H1 (cell line): ENCODE measurements at regions not wholly inside any gene's neighbourhood (a gene's known extent, or its start where the extent isn't known, plus 50 kb on each side); places are given as distances from the start of the nearest gene placed in this dataset.

Source experiments
- CTCF ChIA-PET: fragments of 300-600 bp; sonication (Branson Sonifier 250); formaldehyde crosslinking; loops from one replicate; lab custom pipeline; 2021; ENCODE audit not compliant: partially characterized antibody; lab: Charles Lee
- POLR2A ChIA-PET: fragments of 300-600 bp; sonication (Branson Sonifier 250); formaldehyde crosslinking; loops from one replicate; lab custom pipeline; 2021; ENCODE audit warnings: inconsistent platforms; ENCODE audit not compliant: partially characterized antibody; lab: Charles Lee
- DNase-seq, 2 experiments: peaks; one replicate each; pipeline versions ENCODE4 v3.0.0 to v3.0.0-alpha.2; 2010 to 2022; ENCODE audit warnings: low spot score in 2 of 2, low read depth in 1 of 2, mixed read lengths in 1 of 2
- FAIRE-seq: peaks from 2 replicates; lab custom pipeline; 2011; peaks lifted over from hg19 to GRCh38; lab: Jason Lieb, UNC
- H2AFZ ChIP-seq: 2 replicates; pipeline ENCODE4 v1.8.1; 2012; ENCODE audit warnings: low read length, inconsistent platforms
- H2AK5ac ChIP-seq: 2 replicates; pipeline ENCODE4 v1.6.1; 2013; ENCODE audit warnings: low read depth, low read length
- H2BK120ac ChIP-seq: replicated peaks from 2 replicates; pipeline ENCODE3; 2013; ENCODE audit warnings: low read depth, low read length, inconsistent platforms
- H2BK12ac ChIP-seq: 2 replicates; pipeline ENCODE4 v1.6.1; 2013; ENCODE audit warnings: low read depth, low read length
- H2BK15ac ChIP-seq: 2 replicates; pipeline ENCODE4 v1.6.1; 2013; ENCODE audit warnings: low read length
- H2BK20ac ChIP-seq: 2 replicates; pipeline ENCODE4 v1.6.1; 2013; ENCODE audit warnings: low read length
- H2BK5ac ChIP-seq: 2 replicates; pipeline ENCODE4 v1.6.1; 2013; ENCODE audit warnings: low read depth, low read length
- H3K14ac ChIP-seq: 2 replicates; pipeline ENCODE4 v1.6.1; 2013; ENCODE audit warnings: inconsistent platforms; ENCODE audit not compliant: insufficient read length
- H3K18ac ChIP-seq: 2 replicates; pipeline ENCODE4 v1.6.1; 2013; ENCODE audit warnings: low read length; ENCODE audit errors: extremely low read depth
- H3K23ac ChIP-seq: 2 replicates; pipeline ENCODE4 v1.6.1; 2013; ENCODE audit warnings: inconsistent platforms; ENCODE audit not compliant: insufficient read length
- H3K23me2 ChIP-seq: 2 replicates; pipeline ENCODE4 v1.6.1; 2013; ENCODE audit warnings: low read depth, low read length
- H3K27ac ChIP-seq: 2 replicates; pipeline ENCODE4 v1.6.1; 2011; ENCODE audit warnings: low read depth, low read length, inconsistent platforms
- H3K27me3 ChIP-seq, 4 experiments: replicated peaks in 1 of 4; 1 replicate in 1 of 4; 2 replicates in 3 of 4; pipeline versions ENCODE4 v1.6.1 to v1.8.1; 2011 to 2013; ENCODE audit warnings: low read length in 3 of 4, mild to moderate bottlenecking in 3 of 4, inconsistent platforms in 2 of 4, mixed read lengths in 2 of 4, moderate library complexity in 1 of 4; ENCODE audit not compliant: control insufficient read depth in 3 of 4, insufficient read depth in 3 of 4; ENCODE audit errors: extremely low read depth in 1 of 4
- H3K36me3 ChIP-seq, 4 experiments: 2 replicates each; pipeline versions ENCODE4 v1.6.1 to v1.8.1; 2011 to 2013; ENCODE audit warnings: mild to moderate bottlenecking in 4 of 4, low read length in 3 of 4, moderate library complexity in 2 of 4, control low read depth in 1 of 4, inconsistent platforms in 1 of 4; ENCODE audit not compliant: insufficient read depth in 4 of 4, control insufficient read depth in 2 of 4
- H3K4ac ChIP-seq: replicated peaks from 2 replicates; pipeline ENCODE3; 2013; ENCODE audit warnings: low read length, low read depth, mixed read lengths, inconsistent platforms; ENCODE audit not compliant: insufficient read length
- H3K4me1 ChIP-seq, 4 experiments: replicated peaks in 1 of 4; 1 replicate in 1 of 4; 2 replicates in 3 of 4; pipeline versions ENCODE4 v1.6.1 to v1.8.1; 2011 to 2013; ENCODE audit warnings: low read length in 3 of 4, inconsistent platforms in 2 of 4, mixed read lengths in 1 of 4; ENCODE audit not compliant: insufficient read depth in 4 of 4, control insufficient read depth in 3 of 4
- H3K4me2 ChIP-seq, 2 experiments: 2 replicates each; pipeline versions ENCODE4 v1.6.1 to v1.8.1; 2011 to 2013; ENCODE audit warnings: low read depth in 2 of 2, low read length in 2 of 2, control low read depth in 1 of 2, inconsistent platforms in 1 of 2, mild to moderate bottlenecking in 1 of 2; ENCODE audit not compliant: insufficient read depth in 1 of 2
- H3K4me3 ChIP-seq, 4 experiments: fragments of 200-600, 300-600 bp in 1 of 4; sonication (generic), shearing (Covaris generic), sonication (Bioruptor Twin) in 1 of 4; 2 replicates each; pipeline versions ENCODE4 v1.5.1 to v1.8.1; 2011 to 2016; ENCODE audit warnings: low read length in 4 of 4, low read depth in 3 of 4, control low read depth in 2 of 4, inconsistent platforms in 2 of 4, mild to moderate bottlenecking in 2 of 4, mixed read lengths in 1 of 4, moderate library complexity in 1 of 4; ENCODE audit not compliant: insufficient read depth in 2 of 4; ENCODE audit errors: extremely low read depth in 1 of 4
- H3K56ac ChIP-seq: replicated peaks from 2 replicates; pipeline ENCODE3; 2013; ENCODE audit warnings: low read depth, mild to moderate bottlenecking, mixed read lengths, low read length, inconsistent platforms; ENCODE audit not compliant: insufficient read length
- H3K79me1 ChIP-seq: 2 replicates; pipeline ENCODE4 v1.6.1; 2013; ENCODE audit warnings: low read depth, low read length, control low read depth
- H3K79me2 ChIP-seq, 2 experiments: 2 replicates each; pipeline versions ENCODE4 v1.6.1 to v1.8.1; 2012 to 2013; ENCODE audit warnings: low read length in 2 of 2, mild to moderate bottlenecking in 2 of 2, inconsistent platforms in 1 of 2; ENCODE audit not compliant: insufficient read depth in 2 of 2, control insufficient read depth in 1 of 2
- H3K9ac ChIP-seq, 4 experiments: replicated peaks in 1 of 4; 1 replicate in 1 of 4; 2 replicates in 3 of 4; pipeline versions ENCODE4 v1.6.1 to v1.8.1; 2011 to 2013; ENCODE audit warnings: low read depth in 3 of 4, low read length in 3 of 4, control low read depth in 2 of 4, mild to moderate bottlenecking in 2 of 4, moderate library complexity in 2 of 4, inconsistent platforms in 1 of 4; ENCODE audit errors: extremely low read depth in 1 of 4
- H3K9me3 ChIP-seq, 2 experiments: 2 replicates each; pipeline versions ENCODE4 v1.6.1 to v1.8.1; 2012 to 2013; ENCODE audit warnings: mild to moderate bottlenecking in 2 of 2, moderate library complexity in 2 of 2, control low read depth in 1 of 2, inconsistent platforms in 1 of 2, low read depth in 1 of 2, low read length in 1 of 2, mixed read lengths in 1 of 2; ENCODE audit not compliant: insufficient read depth in 2 of 2
- H4K20me1 ChIP-seq, 2 experiments: replicated peaks in 1 of 2; 2 replicates each; pipeline versions ENCODE3 to v1.8.1; 2011 to 2013; ENCODE audit warnings: inconsistent platforms in 2 of 2, low read length in 2 of 2, mild to moderate bottlenecking in 1 of 2; ENCODE audit not compliant: insufficient read depth in 2 of 2, control insufficient read depth in 1 of 2
- H4K5ac ChIP-seq: 2 replicates; pipeline ENCODE4 v1.6.1; 2013; ENCODE audit warnings: low read length, low read depth, mixed read lengths, inconsistent platforms; ENCODE audit not compliant: insufficient read length
- H4K8ac ChIP-seq: 2 replicates; pipeline ENCODE4 v1.8.0; 2013; ENCODE audit warnings: mild to moderate bottlenecking, moderate library complexity, low read length, inconsistent platforms; ENCODE audit not compliant: insufficient read depth; ENCODE audit errors: extremely low read depth
- H4K91ac ChIP-seq: replicated peaks from 2 replicates; pipeline ENCODE3; 2013; ENCODE audit warnings: low read length, mixed read lengths, inconsistent platforms; ENCODE audit not compliant: insufficient read length
- CEBPB ChIP-seq: IDR thresholded peaks from 2 replicates; pipeline ENCODE4 v1.6.1; 2012; ENCODE audit warnings: low read depth, low read length
- CHD2 ChIP-seq: IDR thresholded peaks from 2 replicates; pipeline ENCODE4 v1.6.1; 2012; ENCODE audit warnings: low read length, improper control_type of control experiment
- EGR1 ChIP-seq: IDR thresholded peaks from 2 replicates; pipeline ENCODE4 v1.6.1; 2011; ENCODE audit warnings: low read depth, low read length, borderline replicate concordance
- EZH2 ChIP-seq: fragments of 200-600 bp; sonication (generic); IDR thresholded peaks from 2 replicates; pipeline ENCODE4 v1.7.1; 2012; ENCODE audit warnings: low read depth, mild to moderate bottlenecking, moderate library complexity, low read length, inconsistent platforms; ENCODE audit not compliant: severe bottlenecking
- GTF2F1 ChIP-seq: IDR thresholded peaks from 2 replicates; pipeline ENCODE4 v1.6.1; 2012; ENCODE audit warnings: low read depth, low read length, improper control_type of control experiment, borderline replicate concordance
- NANOG ChIP-seq: IDR thresholded peaks from 2 replicates; pipeline ENCODE4 v1.6.1; 2011; ENCODE audit warnings: low read length, low read depth, mild to moderate bottlenecking, inconsistent platforms; ENCODE audit not compliant: insufficient read depth, poor library complexity, severe bottlenecking
- NRF1 ChIP-seq: IDR thresholded peaks from 2 replicates; pipeline ENCODE4 v1.6.1; 2011; ENCODE audit warnings: mild to moderate bottlenecking, low read depth, low read length, improper control_type of control experiment
- RBBP5 ChIP-seq: IDR thresholded peaks from 2 replicates; pipeline ENCODE4 v1.7.1; 2012; ENCODE audit warnings: low read depth, mild to moderate bottlenecking, inconsistent platforms, low read length, moderate library complexity, borderline replicate concordance
- SAP30 ChIP-seq: fragments of 300-600 bp; sonication (generic); IDR thresholded peaks from 2 replicates; pipeline ENCODE4 v1.7.1; 2012; ENCODE audit warnings: low read length, moderate library complexity, mild to moderate bottlenecking, inconsistent platforms; ENCODE audit not compliant: insufficient read depth, insufficient replicate concordance
- SIN3A ChIP-seq, 2 experiments: IDR thresholded peaks in 1 of 2; conservative IDR thresholded peaks in 1 of 2; 2 replicates each; pipeline ENCODE4 v1.6.1; 2011 to 2012; ENCODE audit warnings: low read length in 2 of 2, improper control_type of control experiment in 1 of 2, low read depth in 1 of 2, mild to moderate bottlenecking in 1 of 2
- YY1 ChIP-seq: IDR thresholded peaks from 2 replicates; pipeline ENCODE4 v1.6.1; 2011; ENCODE audit warnings: low read depth, mild to moderate bottlenecking, low read length
- WGBS, 2 experiments: shearing (Covaris generic) in 1 of 2; methylation state at CpG; one replicate each; pipeline versions ENCODE4 v1.1.6 to v1.1.7; 2013 to 2015; ENCODE audit warnings: low lambda C conversion rate in 2 of 2, mixed read lengths in 2 of 2, inconsistent platforms in 1 of 2, low coverage in 1 of 2, missing lambda C conversion rate in 1 of 2; ENCODE audit not compliant: insufficient replicate concordance in 2 of 2, insufficient coverage in 1 of 2, insufficient read length in 1 of 2; ENCODE audit errors: extremely low coverage in 1 of 2, missing lambda C conversion rate in 1 of 2; 5-methylcytosine and 5-hydroxymethylcytosine counted together
- TF ChIP-seq, protein P1 (sequence below), 3 experiments: IDR thresholded peaks; 1 replicate in 2 of 3; 2 replicates in 1 of 3; pipeline versions ENCODE4 v1.5.1 to v1.6.1; 2011; ENCODE audit warnings: low read length in 3 of 3, mild to moderate bottlenecking in 3 of 3, inconsistent platforms in 2 of 3, low read depth in 1 of 3, moderate library complexity in 1 of 3; ENCODE audit not compliant: insufficient read depth in 1 of 3; ENCODE audit errors: control extremely low read depth in 1 of 3

DNA sequence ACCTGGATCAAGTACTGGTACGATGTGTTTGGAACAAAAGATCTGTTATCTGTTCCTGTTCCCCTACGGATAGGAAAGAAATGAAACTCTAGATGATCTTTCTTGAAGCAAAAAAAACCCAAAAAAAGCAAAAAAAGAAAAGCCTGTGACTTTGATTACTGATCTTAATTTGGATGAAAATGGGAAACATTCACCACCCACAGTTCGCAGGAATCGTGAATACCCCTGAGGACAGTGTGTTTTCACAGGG, 138.7 kb upstream of the LMNTD1 start:
- no peak overlapping the region for H2AK5ac ChIP-seq
- H4K91ac ChIP-seq = no peak overlapping the region
- no peak overlapping the region for H3K14ac ChIP-seq
- no peak overlapping the region; the same call in 1 of the 2 replicates for H2BK12ac ChIP-seq
- no peak overlapping the region for H2BK15ac ChIP-seq
- CTCF ChIA-PET = no interaction called here
- DNase-seq (no peak), FAIRE-seq (no peak)
- H3K18ac ChIP-seq = no peak overlapping the region
- H3K27ac ChIP-seq = no peak overlapping the region
- H3K56ac ChIP-seq = no peak overlapping the region
- H3K9me3 ChIP-seq = 0 out of 4 replicates have a peak, but pooled peaks cover 5 to 7% of the 10 kb centered on the region in 2 experiments
- H3K27me3 ChIP-seq = no peaks in the 10 kb centered on the region
- H3K79me1 ChIP-seq = no peaks in the 10 kb centered on the region
- POLR2A ChIA-PET = no interaction called here
- no peak overlapping the region for H3K9ac ChIP-seq
- no peak overlapping the region for H4K5ac ChIP-seq
- no peaks in the 10 kb centered on the region for H3K79me2 ChIP-seq
- no peak overlapping the region for H3K23ac ChIP-seq
- H3K23me2 ChIP-seq = no peaks in the 10 kb centered on the region
- H2AFZ ChIP-seq = peak overlapping the region; percentile 3; the same call in 1 of the 2 replicates
- H3K36me3 ChIP-seq = no peaks in the 10 kb centered on the region
- no peak overlapping the region for H2BK5ac ChIP-seq
- peak overlapping the region in 1 of 2 experiments; percentile 42; a peak in 2 of 4 replicates for H3K4me2 ChIP-seq
- H2BK20ac ChIP-seq = no peak overlapping the region
- no peaks in the 10 kb centered on the region for H4K20me1 ChIP-seq
- H4K8ac ChIP-seq = no peak overlapping the region
- no peak overlapping the region for H3K4ac ChIP-seq
- H3K4me3 ChIP-seq = no peak overlapping the region; a peak in 1 of 8 replicates
- 48% methylated on average over 4 of the region's 4 CpGs; no CpG with 5 or more reads in 1 of the 2 experiments for WGBS, 2 experiments
- no peak overlapping the region for H2BK120ac ChIP-seq
- H3K4me1 ChIP-seq = peaks cover 0 to 15% (median 7%) of the 10 kb centered on the region in 4 experiments; a peak in 4 of 7 replicates
- TF ChIP-seq, protein P1, sequence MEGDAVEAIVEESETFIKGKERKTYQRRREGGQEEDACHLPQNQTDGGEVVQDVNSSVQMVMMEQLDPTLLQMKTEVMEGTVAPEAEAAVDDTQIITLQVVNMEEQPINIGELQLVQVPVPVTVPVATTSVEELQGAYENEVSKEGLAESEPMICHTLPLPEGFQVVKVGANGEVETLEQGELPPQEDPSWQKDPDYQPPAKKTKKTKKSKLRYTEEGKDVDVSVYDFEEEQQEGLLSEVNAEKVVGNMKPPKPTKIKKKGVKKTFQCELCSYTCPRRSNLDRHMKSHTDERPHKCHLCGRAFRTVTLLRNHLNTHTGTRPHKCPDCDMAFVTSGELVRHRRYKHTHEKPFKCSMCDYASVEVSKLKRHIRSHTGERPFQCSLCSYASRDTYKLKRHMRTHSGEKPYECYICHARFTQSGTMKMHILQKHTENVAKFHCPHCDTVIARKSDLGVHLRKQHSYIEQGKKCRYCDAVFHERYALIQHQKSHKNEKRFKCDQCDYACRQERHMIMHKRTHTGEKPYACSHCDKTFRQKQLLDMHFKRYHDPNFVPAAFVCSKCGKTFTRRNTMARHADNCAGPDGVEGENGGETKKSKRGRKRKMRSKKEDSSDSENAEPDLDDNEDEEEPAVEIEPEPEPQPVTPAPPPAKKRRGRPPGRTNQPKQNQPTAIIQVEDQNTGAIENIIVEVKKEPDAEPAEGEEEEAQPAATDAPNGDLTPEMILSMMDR (IDR thresholded peaks at IDR 0.05; ENCODE audit: control extremely low read depth in 1 of 3, insufficient read depth in 1 of 3, low read depth in 1 of 3, low read length in 3 of 3) = no peak
- TF ChIP-seq NRF1 = no peak
- no peak for TF ChIP-seq RBBP5
- no peak for TF ChIP-seq EZH2
- no peak for TF ChIP-seq EGR1
- TF ChIP-seq SIN3A (conservative IDR thresholded peaks at IDR 0.05 in 1 of 2, IDR thresholded peaks at IDR 0.05 in 1 of 2; ENCODE audit: low read depth in 1 of 2, low read length in 2 of 2) = no peak
- TF ChIP-seq NANOG = no peak
- TF ChIP-seq CHD2 = no peak
- TF ChIP-seq YY1 = no peak
- no peak for TF ChIP-seq SAP30
- TF ChIP-seq GTF2F1 = no peak
- TF ChIP-seq CEBPB = no peak
